Panc1 (cell line): ENCODE measurements at regions not wholly inside any gene's neighbourhood (a gene's known extent, or its start where the extent isn't known, plus 50 kb on each side); places are given as distances from the start of the nearest gene placed in this dataset.

Source experiments
- ATAC-seq: fragments of 200-7000 bp; cut with Tn5 transposase; 2 replicates; pipeline ENCODE4 v1.9.1; 2020; ENCODE audit warnings: mild to moderate bottlenecking, moderate library complexity
- BruUV-seq: library from RNA; stranded (reverse); fragments of 400-500 nt; replicated peaks from 2 replicates; lab custom pipeline; 2021; lab: Mats Ljungman, UMichigan
- CTCF ChIA-PET: fragments of 300-600 bp; sonication (Branson Sonifier 250); formaldehyde crosslinking; loops from one replicate; lab custom pipeline; 2022; ENCODE audit warnings: antibody characterized with exemption; lab: Charles Lee
- POLR2A ChIA-PET: fragments of 300-600 bp; sonication (Branson Sonifier 250); formaldehyde crosslinking; loops from one replicate; lab custom pipeline; 2022; ENCODE audit warnings: antibody characterized with exemption; lab: Charles Lee
- DNase-seq: peaks from one replicate; pipeline ENCODE4 v3.0.0-alpha.2; 2010; ENCODE audit warnings: low read depth, low spot score
- H3K27ac ChIP-seq: 2 replicates; pipeline ENCODE4 v1.5.1; 2011; ENCODE audit warnings: mild to moderate bottlenecking, low read length, inconsistent platforms
- H3K27me3 ChIP-seq: fragments of 200-500 bp; sonication (Bioruptor generic); 2 replicates; pipeline ENCODE4 v1.6.0; 2014; ENCODE audit warnings: low read length, inconsistent platforms; ENCODE audit not compliant: control insufficient read depth, insufficient read depth
- H3K36me3 ChIP-seq: fragments of 200-500 bp; sonication (Bioruptor generic); 2 replicates; pipeline ENCODE4 v1.5.1; 2014; ENCODE audit warnings: inconsistent platforms, mild to moderate bottlenecking, low read length, moderate library complexity; ENCODE audit not compliant: control insufficient read depth, insufficient read depth
- H3K4me1 ChIP-seq: 2 replicates; pipeline ENCODE4 v1.5.1; 2011; ENCODE audit warnings: inconsistent platforms, mild to moderate bottlenecking, low read length, moderate library complexity; ENCODE audit not compliant: control insufficient read depth, insufficient read depth
- H3K4me3 ChIP-seq, 2 experiments: 2 replicates each; pipeline ENCODE4 v1.5.1; 2011 to 2012; ENCODE audit warnings: low read depth in 2 of 2, low read length in 2 of 2, mild to moderate bottlenecking in 2 of 2, inconsistent platforms in 1 of 2, moderate library complexity in 1 of 2
- H3K9me3 ChIP-seq: fragments of 200-500 bp; sonication (Bioruptor generic); 2 replicates; pipeline ENCODE4 v1.5.1; 2014; ENCODE audit warnings: low read depth, mild to moderate bottlenecking, inconsistent platforms, low read length, moderate library complexity; ENCODE audit not compliant: control insufficient read depth, insufficient read depth
- CTCF ChIP-seq: fragments of 450-650 bp; IDR thresholded peaks from 2 replicates; pipeline ENCODE4 v1.5.1; 2017; ENCODE audit warnings: mild to moderate bottlenecking
- POLR2AphosphoS5 ChIP-seq: IDR thresholded peaks from 2 replicates; pipeline ENCODE4 v1.6.1; 2012; ENCODE audit warnings: mild to moderate bottlenecking, low read depth, low read length, moderate library complexity
- SIN3A ChIP-seq: IDR thresholded peaks from 2 replicates; pipeline ENCODE4 v1.6.1; 2012; ENCODE audit warnings: low read depth, mild to moderate bottlenecking, low read length, moderate library complexity, borderline replicate concordance; ENCODE audit not compliant: insufficient read depth
- TCF7L2 ChIP-seq: IDR thresholded peaks from 2 replicates; pipeline ENCODE4 v1.6.1; 2011; ENCODE audit warnings: mild to moderate bottlenecking, low read depth, low read length, inconsistent platforms
- in situ Hi-C: cut with HindIII; loops from 2 replicates; pipeline ENCODE4 v1.10.0; 2016; ENCODE audit warnings: low sequenced_read_pairs, low pct_unique_long_range_greater_than_20kb
- intact Hi-C: fragments of 100-400 bp; cut with micrococcal nuclease; formaldehyde crosslinking; loops from one replicate; pipeline ENCODE4 v1.10.0; 2022; ENCODE audit not compliant: unreplicated experiment
- TF ChIP-seq, protein P1 (sequence below), 2 experiments: IDR thresholded peaks; 2 replicates each; pipeline ENCODE4 v1.6.1; 2011 to 2012; ENCODE audit warnings: low read depth in 2 of 2, control low read depth in 1 of 2, low read length in 1 of 2, mild to moderate bottlenecking in 1 of 2, moderate library complexity in 1 of 2; ENCODE audit not compliant: insufficient read depth in 1 of 2

- intact Hi-C loops: no loop called here
- Histone ChIP-seq H3K27me3 (no peaks in the 10 kb centered on the region), H3K4me1 (no peaks in the 10 kb centered on the region), H3K36me3 (no peaks in the 10 kb centered on the region), H3K27ac (no peak overlapping the region), H3K9me3 (no peaks in the 10 kb centered on the region), H3K4me3 (no peak overlapping the region)
- ATAC-seq (no peak), DNase-seq (no peak)
- in situ Hi-C loops: no loop called here
- no peak for TF ChIP-seq TCF7L2
- no peak for TF ChIP-seq POLR2AphosphoS5
- no peak for TF ChIP-seq SIN3A
- no peak for TF ChIP-seq CTCF
- TF ChIP-seq, protein P1, sequence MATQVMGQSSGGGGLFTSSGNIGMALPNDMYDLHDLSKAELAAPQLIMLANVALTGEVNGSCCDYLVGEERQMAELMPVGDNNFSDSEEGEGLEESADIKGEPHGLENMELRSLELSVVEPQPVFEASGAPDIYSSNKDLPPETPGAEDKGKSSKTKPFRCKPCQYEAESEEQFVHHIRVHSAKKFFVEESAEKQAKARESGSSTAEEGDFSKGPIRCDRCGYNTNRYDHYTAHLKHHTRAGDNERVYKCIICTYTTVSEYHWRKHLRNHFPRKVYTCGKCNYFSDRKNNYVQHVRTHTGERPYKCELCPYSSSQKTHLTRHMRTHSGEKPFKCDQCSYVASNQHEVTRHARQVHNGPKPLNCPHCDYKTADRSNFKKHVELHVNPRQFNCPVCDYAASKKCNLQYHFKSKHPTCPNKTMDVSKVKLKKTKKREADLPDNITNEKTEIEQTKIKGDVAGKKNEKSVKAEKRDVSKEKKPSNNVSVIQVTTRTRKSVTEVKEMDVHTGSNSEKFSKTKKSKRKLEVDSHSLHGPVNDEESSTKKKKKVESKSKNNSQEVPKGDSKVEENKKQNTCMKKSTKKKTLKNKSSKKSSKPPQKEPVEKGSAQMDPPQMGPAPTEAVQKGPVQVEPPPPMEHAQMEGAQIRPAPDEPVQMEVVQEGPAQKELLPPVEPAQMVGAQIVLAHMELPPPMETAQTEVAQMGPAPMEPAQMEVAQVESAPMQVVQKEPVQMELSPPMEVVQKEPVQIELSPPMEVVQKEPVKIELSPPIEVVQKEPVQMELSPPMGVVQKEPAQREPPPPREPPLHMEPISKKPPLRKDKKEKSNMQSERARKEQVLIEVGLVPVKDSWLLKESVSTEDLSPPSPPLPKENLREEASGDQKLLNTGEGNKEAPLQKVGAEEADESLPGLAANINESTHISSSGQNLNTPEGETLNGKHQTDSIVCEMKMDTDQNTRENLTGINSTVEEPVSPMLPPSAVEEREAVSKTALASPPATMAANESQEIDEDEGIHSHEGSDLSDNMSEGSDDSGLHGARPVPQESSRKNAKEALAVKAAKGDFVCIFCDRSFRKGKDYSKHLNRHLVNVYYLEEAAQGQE (IDR thresholded peaks at IDR 0.05; ENCODE audit: insufficient read depth in 1 of 2, low read depth in 2 of 2, low read length in 1 of 2): no peak
- POLR2A ChIA-PET: no interaction called here
- BruUV-seq: no TSS peak
- CTCF ChIA-PET: no interaction called here
These were observed 88.8 kb upstream of the ETS2 start for GRCh38 chr21:38716942-38717341.

- CTCF ChIA-PET: interaction anchor here (0.7 kb wide), 1 partner anchor 239 kb away, joined by 4 read pairs; no protein-coding TSS in a partner anchor
- H3K9me3 ChIP-seq: no peaks in the 10 kb centered on the region
- no peaks in the 10 kb centered on the region for H3K36me3 ChIP-seq
- no peaks in the 10 kb centered on the region for H3K4me1 ChIP-seq
- intact Hi-C loops: no loop called here
- BruUV-seq: no TSS peak
- no peaks in the 10 kb centered on the region for H3K27me3 ChIP-seq
- in situ Hi-C loops: no loop called here
- H3K27ac ChIP-seq: no peak overlapping the region
- no peak for TF ChIP-seq TCF7L2
- TF ChIP-seq, protein P1 (IDR thresholded peaks at IDR 0.05; ENCODE audit: insufficient read depth in 1 of 2, low read depth in 2 of 2, low read length in 1 of 2): no peak
- no peak for TF ChIP-seq SIN3A
- no peak for TF ChIP-seq CTCF
- TF ChIP-seq POLR2AphosphoS5: no peak
- DNase-seq (no peak), ATAC-seq (no peak)
- POLR2A ChIA-PET: no interaction called here
- no peak overlapping the region for H3K4me3 ChIP-seq
These were observed 87.2 kb upstream of the ETS2 start for GRCh38 chr21:38718481-38718880.
